ENCODE measurements at regions not wholly inside any gene's neighbourhood (a gene's known extent, or its start where the extent isn't known, plus 50 kb on each side); places are given as distances from the start of the nearest gene placed in this dataset.

- TF ChIP-seq CTCF (IDR thresholded peaks at IDR 0.05) (no peak), POLR2A (IDR thresholded peaks at IDR 0.05) (no peak), POLR2AphosphoS5 (IDR thresholded peaks at IDR 0.05) (no peak)
Measured at GRCh38 chr3:74562558-74563269, 51.7 kb downstream of the CNTN3 start.

Measured in breast epithelium (tissue), 3 donors.